Aorta (tissue), 5 donors: ENCODE measurements at regions not wholly inside any gene's neighbourhood (a gene's known extent, or its start where the extent isn't known, plus 50 kb on each side); places are given as distances from the start of the nearest gene placed in this dataset.

Experiments used
- ATAC-seq: fragments of 200-7000 bp; cut with Tn5 transposase; one replicate; pipeline ENCODE4 v1.9.1; 2022; ENCODE audit warnings: moderate library complexity; ENCODE audit not compliant: low FRiP score
- DNase-seq, 2 donors: peaks; one replicate each; pipeline ENCODE4 v3.0.0-alpha.2; 2020
- H3K27ac ChIP-seq, 2 donors: one replicate each; pipeline ENCODE4 v1.5.1; 2013; ENCODE audit warnings: low read length in 2 of 2, mild to moderate bottlenecking in 2 of 2, moderate library complexity in 2 of 2, control low read depth in 1 of 2, inconsistent platforms in 1 of 2, low read depth in 1 of 2
- H3K27me3 ChIP-seq, 2 donors: one replicate each; pipeline ENCODE4 v1.6.1; 2013; ENCODE audit warnings: control low read depth in 1 of 2, low read length in 1 of 2, mild to moderate bottlenecking in 1 of 2, moderate library complexity in 1 of 2; ENCODE audit not compliant: insufficient read depth in 2 of 2, control insufficient read depth in 1 of 2
- H3K36me3 ChIP-seq, 2 donors: one replicate each; pipeline ENCODE4 v1.6.1; 2013; ENCODE audit warnings: control low read depth in 1 of 2, low read length in 1 of 2, mild to moderate bottlenecking in 1 of 2; ENCODE audit not compliant: insufficient read depth in 2 of 2, control insufficient read depth in 1 of 2
- H3K4me1 ChIP-seq, 2 donors: one replicate each; pipeline ENCODE4 v1.6.1; 2013; ENCODE audit warnings: low read length in 2 of 2, control low read depth in 1 of 2, mild to moderate bottlenecking in 1 of 2, moderate library complexity in 1 of 2; ENCODE audit not compliant: insufficient read depth in 2 of 2, control insufficient read depth in 1 of 2
- H3K4me3 ChIP-seq, 2 donors: one replicate each; pipeline ENCODE4 v1.5.1; 2013; ENCODE audit warnings: low read length in 2 of 2, control low read depth in 1 of 2, mild to moderate bottlenecking in 1 of 2
- H3K9me3 ChIP-seq: one replicate; pipeline ENCODE4 v1.6.1; 2013; ENCODE audit warnings: mild to moderate bottlenecking, low read length; ENCODE audit not compliant: control insufficient read depth
- WGBS, 2 donors: extraction: QIAGEN DNeasy Blood & Tissue Kit; methylation state at CpG; one replicate each; pipeline ENCODE4 v1.1.7; 2013; 5-methylcytosine and 5-hydroxymethylcytosine counted together
- intact Hi-C, 2 donors: fragments of 100-400 bp; cut with DNase I; formaldehyde crosslinking; loops; one replicate each; pipeline versions ENCODE4 v1.14.2 to v1.15.0; 2022
- donor health status: healthy with polysubstance abuse.
- donor health status: Bipolar disorder and iron deficiency.
- donor health status: DM: no; HTN: no; CAD: no.
- donor health status: DM: no; HTN: no; CAD: no.
- donor health status: DM: yes; HTN: yes; CAD: no.

DNA sequence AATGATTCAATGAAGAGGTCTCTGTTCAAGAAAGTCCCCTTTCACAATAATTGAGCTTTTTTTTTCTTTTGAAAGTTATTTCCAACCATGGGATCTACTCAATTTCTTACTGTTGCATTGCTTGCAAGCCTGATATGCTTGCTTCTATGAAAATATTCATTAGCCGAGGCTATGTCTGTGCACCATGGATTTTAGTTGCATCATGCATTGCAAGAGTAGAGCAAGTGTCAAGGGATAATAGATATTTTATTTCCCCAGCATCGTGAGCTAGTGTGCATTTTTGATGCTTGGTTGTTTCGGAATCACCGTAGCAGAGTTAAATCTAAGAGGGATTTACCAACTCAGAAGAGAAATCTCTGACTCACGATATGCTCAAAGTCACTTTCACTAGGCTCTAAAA, 222.0 kb downstream of the SH2D4B start:
- intact Hi-C loops: no loop called here
- ATAC-seq (no peak), DNase-seq (no peak)
- no peaks in the 10 kb centered on the region for H3K9me3 ChIP-seq
- H3K4me1 ChIP-seq: no peaks in the 10 kb centered on the region
- H3K27me3 ChIP-seq: no peaks in the 10 kb centered on the region
- no peak overlapping the region for H3K4me3 ChIP-seq
- H3K27ac ChIP-seq: no peak overlapping the region
- H3K36me3 ChIP-seq: no peaks in the 10 kb centered on the region
- 82 to 83% methylated on average over 5 of the region's 5 CpGs for WGBS, 2 donors

DNA sequence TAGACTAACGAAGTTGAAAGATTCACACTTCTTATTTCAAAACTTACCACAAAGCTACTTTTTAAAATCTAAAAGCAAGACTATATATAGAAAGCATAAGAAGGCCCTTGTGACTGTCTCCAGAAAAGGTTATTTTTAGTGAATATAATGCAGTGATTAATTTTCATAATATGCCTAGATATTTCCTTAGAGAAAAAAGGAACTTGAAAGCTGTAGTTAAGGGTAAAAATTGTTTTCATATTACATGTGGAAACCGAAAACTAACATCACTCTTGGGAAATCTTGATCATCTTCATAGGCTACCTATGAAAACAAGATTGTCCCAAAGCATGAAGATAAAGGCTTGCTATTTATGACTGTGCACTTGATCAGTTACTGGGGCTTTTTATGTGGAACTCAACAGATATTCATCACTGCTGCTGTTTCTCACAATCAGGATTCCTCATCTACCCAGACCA, 223.2 kb downstream of the SH2D4B start:
- DNase-seq: no peak
- WGBS, 2 donors: 34 to 35% methylated on average over 2 of the region's 2 CpGs
- no peak overlapping the region for H3K27ac ChIP-seq
- no peak for ATAC-seq
- no peaks in the 10 kb centered on the region for H3K9me3 ChIP-seq
- no peaks in the 10 kb centered on the region for H3K4me1 ChIP-seq
- no peak overlapping the region for H3K4me3 ChIP-seq
- intact Hi-C loops: no loop called here
- no peaks in the 10 kb centered on the region for H3K36me3 ChIP-seq
- H3K27me3 ChIP-seq: no peaks in the 10 kb centered on the region

DNA sequence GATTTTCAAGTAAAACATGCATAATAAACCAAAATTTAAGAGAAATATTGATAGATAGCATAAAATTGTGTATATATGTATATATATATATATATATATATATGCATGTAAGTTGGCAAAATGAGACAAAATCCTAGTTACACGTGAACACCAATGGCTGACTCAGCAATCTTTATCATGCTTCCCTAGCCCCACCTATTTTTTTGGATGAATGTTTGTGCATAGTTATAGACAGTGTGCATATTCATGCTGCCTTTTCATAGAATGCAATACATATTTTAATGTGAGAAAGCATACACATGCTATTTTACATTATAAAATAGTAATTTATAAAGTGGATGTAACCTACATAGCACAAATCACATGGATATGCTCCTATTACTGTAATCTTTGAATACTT, 230.3 kb downstream of the SH2D4B start:
- Histone ChIP-seq H3K4me1 (no peaks in the 10 kb centered on the region), H3K27ac (no peak overlapping the region), H3K4me3 (no peak overlapping the region), H3K36me3 (no peaks in the 10 kb centered on the region), H3K27me3 (no peaks in the 10 kb centered on the region), H3K9me3 (no peaks in the 10 kb centered on the region)
- 27 to 32% methylated on average over 1 of the region's 1 CpG for WGBS, 2 donors
- intact Hi-C loops: no loop called here
- ATAC-seq: no peak
- no peak for DNase-seq

DNA sequence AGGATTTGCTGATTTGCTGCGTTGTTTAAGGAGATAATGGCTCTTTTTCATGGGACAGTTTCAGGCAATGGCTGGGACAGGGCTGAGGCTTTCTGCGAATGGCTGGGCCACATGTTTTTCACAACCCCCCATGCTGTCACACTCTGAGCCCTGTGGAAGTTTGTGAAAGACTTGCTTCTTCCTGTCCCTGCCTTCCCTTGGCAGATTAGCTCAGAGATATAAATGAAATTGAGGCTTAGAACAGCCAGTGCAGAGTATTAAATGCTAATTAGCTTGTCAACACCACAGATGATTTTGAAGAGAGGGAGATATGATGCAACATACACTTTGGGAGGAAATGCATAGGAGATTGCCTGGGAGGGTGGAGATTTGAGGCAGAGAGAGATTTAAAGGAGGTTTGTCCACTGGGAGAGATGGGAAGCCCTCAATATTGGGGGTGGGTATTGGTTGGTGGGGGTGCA, 232.0 kb downstream of the SH2D4B start:
- ATAC-seq: no peak
- Histone ChIP-seq H3K27ac (no peak overlapping the region), H3K36me3 (no peaks in the 10 kb centered on the region), H3K4me1 (no peaks in the 10 kb centered on the region), H3K4me3 (no peak overlapping the region), H3K9me3 (no peaks in the 10 kb centered on the region), H3K27me3 (no peaks in the 10 kb centered on the region)
- intact Hi-C loops: no loop called here
- 28 to 35% methylated on average over 2 of the region's 2 CpGs for WGBS, 2 donors
- no peak for DNase-seq

DNA sequence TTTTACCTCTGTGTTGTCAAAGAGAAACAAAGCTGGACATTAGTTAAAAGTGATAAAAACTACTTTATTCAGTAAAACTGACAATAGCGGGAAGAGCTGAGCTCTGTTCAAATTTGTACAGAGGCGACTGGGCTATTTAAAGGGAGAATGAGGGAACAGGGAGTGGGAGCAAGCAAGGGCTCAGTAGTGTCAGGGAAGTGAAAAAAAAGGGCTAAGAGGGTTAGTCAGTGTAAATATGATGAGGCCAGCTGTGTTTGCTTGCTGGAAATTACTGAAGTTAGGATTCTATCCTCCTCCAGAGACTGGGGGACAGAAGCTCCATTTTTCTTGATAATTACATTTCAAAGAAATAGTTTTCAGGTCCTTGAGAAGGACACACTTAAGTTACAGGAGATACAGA, 232.5 kb downstream of the SH2D4B start:
- no peaks in the 10 kb centered on the region for H3K36me3 ChIP-seq
- no peak overlapping the region for H3K27ac ChIP-seq
- ATAC-seq (no peak), DNase-seq (no peak)
- WGBS, 2 donors: 81 to 83% methylated on average over 2 of the region's 2 CpGs
- H3K9me3 ChIP-seq: no peaks in the 10 kb centered on the region
- intact Hi-C loops: no loop called here
- H3K4me3 ChIP-seq: no peak overlapping the region
- no peaks in the 10 kb centered on the region for H3K4me1 ChIP-seq
- no peaks in the 10 kb centered on the region for H3K27me3 ChIP-seq

DNA sequence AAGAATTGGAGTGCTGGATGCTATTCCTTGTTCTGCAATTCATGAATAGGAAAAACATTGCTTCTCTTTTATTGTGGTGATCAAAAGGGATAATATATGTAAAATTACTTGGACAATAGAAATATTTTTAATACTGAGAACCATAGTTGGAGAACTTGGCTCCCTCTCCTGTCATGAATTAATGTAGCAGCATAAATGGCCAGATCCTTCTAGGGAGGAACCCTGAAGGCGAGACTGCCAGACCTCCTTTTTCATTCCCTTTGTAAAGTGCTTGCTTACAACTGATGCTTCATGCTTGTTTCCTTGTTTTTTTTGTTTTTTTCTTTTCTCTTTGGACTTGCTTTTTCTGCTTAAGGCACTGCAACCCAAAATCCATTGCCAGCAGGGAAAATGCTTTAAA, 233.6 kb downstream of the SH2D4B start:
- no peaks in the 10 kb centered on the region for H3K4me1 ChIP-seq
- no peak overlapping the region for H3K4me3 ChIP-seq
- ATAC-seq: no peak
- DNase-seq: no peak
- no peaks in the 10 kb centered on the region for H3K9me3 ChIP-seq
- H3K27me3 ChIP-seq: no peaks in the 10 kb centered on the region
- H3K27ac ChIP-seq: no peak overlapping the region
- H3K36me3 ChIP-seq: no peaks in the 10 kb centered on the region
- intact Hi-C loops: no loop called here
- WGBS, 2 donors: 29 to 38% methylated on average over 1 of the region's 1 CpG

DNA sequence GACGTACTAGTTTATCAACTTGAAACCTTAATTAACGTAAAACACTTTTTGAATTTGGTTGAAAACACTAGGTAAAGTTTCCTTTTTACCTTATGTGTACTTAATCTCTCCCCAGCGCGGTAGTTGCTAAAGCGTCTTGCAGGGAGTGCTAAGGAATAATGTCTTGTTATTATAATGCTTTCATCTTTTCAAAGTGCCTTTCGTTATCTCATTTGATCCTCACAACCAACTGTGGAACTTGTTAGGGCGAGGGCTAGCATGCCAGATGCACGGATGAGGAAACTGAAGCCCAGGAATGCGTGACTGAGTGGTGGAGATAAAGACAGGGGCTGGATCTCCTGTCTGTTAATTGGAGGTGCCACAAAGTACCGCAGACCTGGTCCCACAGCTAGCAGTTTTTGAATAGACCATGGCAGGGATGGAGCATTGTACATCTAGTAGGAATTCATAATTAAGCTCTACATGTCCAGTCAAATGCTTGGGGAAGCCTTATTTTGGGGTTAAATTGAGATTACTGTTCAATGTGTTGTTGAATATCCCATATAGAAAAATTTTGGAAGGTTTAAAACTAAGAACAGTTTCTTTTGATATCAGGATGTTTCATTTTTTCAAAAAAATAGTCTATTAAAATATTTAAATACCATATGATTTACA, 234.3 kb downstream of the SH2D4B start:
- WGBS, 2 donors: 60 to 68% methylated on average over 10 of the region's 10 CpGs

DNA sequence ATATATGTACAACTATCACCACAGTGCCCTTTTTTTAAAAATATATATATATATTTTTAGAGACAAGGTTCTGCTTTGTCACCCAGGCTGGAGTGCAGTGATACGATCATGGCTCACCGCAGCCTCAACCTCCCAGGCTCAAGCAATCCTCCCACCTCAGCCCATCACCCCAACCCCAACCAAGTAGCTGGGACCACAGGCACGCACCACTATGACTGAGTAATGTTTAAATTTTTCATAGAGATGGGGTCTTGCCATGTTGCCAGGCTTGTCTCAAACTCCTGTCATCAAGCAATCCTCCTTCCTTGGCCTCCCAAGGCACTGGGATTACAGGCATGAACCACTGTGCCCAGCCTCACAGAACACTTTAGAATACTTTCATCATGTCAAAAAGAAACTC, 234.9 kb downstream of the SH2D4B start:
- H3K9me3 ChIP-seq: no peaks in the 10 kb centered on the region
- H3K36me3 ChIP-seq: no peaks in the 10 kb centered on the region
- intact Hi-C loops: no loop called here
- no peak overlapping the region for H3K4me3 ChIP-seq
- no peaks in the 10 kb centered on the region for H3K4me1 ChIP-seq
- DNase-seq (no peak), ATAC-seq (no peak)
- 72 to 85% methylated on average over 3 of the region's 3 CpGs for WGBS, 2 donors
- H3K27ac ChIP-seq: no peak overlapping the region
- no peaks in the 10 kb centered on the region for H3K27me3 ChIP-seq

More for the DNA sequence above, 234.3 kb downstream of the SH2D4B start:
- Histone ChIP-seq H3K9me3 (no peaks in the 10 kb centered on the region), H3K4me3 (no peak overlapping the region), H3K27me3 (no peaks in the 10 kb centered on the region), H3K36me3 (no peaks in the 10 kb centered on the region), H3K4me1 (no peaks in the 10 kb centered on the region), H3K27ac (no peak overlapping the region)
- intact Hi-C loops: no loop called here
- ATAC-seq (no peak), DNase-seq (no peak)

DNA sequence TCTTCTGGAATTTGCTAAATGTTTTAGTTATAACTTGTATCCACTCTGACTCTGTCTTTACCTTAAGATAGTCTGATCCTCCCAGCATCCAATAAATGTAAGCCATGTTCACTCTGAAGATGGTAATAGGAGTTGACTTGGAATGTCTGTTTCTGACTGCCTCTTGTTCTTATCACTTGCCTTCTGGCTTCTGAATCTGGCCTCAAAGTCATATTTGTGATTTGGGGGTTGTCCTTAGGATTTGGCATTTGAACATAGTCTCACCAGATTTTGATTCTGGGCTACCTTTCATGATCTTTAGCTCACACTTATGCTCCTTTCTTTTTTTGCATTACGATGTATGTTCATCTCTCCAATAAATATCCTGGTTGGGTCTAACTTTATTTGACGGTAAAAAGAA, 247.0 kb downstream of the SH2D4B start:
- Histone ChIP-seq H3K36me3 (no peaks in the 10 kb centered on the region), H3K4me3 (no peak overlapping the region), H3K27me3 (no peaks in the 10 kb centered on the region), H3K9me3 (no peaks in the 10 kb centered on the region), H3K27ac (no peak overlapping the region), H3K4me1 (no peaks in the 10 kb centered on the region)
- DNase-seq: no peak
- 95% methylated on average over 2 of the region's 2 CpGs for WGBS, 2 donors
- intact Hi-C loops: no loop called here
- ATAC-seq: no peak
